Fibroblast of gingiva (primary cell): ENCODE measurements at regions not wholly inside any gene's neighbourhood (a gene's known extent, or its start where the extent isn't known, plus 50 kb on each side); places are given as distances from the start of the nearest gene placed in this dataset.
"Not testable (repeated sequence)": the region's sequence is repeated elsewhere in the genome, so short reads cannot be mapped to it uniquely, and the experiment has no call there.

Source experiments
- DNase-seq: peaks from one replicate; pipeline ENCODE4 v3.0.0-alpha.2; 2011; ENCODE audit warnings: low read depth

- DNase-seq = peak; percentile 26
These were observed 52.8 kb downstream of the FOXD4L6 start for GRCh38 chr9:41075671-41076070.

- peak; percentile 60 for DNase-seq
These were observed 54.0 kb downstream of the FOXD4L6 start for GRCh38 chr9:41074356-41074942.

GRCh38 chr9:41073471-41074243, 54.8 kb downstream of the FOXD4L6 start:
- DNase-seq = peak; percentile 58

- not testable (repeated sequence) for DNase-seq
These were observed 64.2 kb downstream of the FOXD4L6 start for GRCh38 chr9:41064125-41064795.

- peak; percentile 37 for DNase-seq
These were observed 65.2 kb downstream of the FOXD4L6 start for GRCh38 chr9:41063243-41063642.

GRCh38 chr9:41059603-41060002, 68.9 kb downstream of the FOXD4L6 start:
- DNase-seq = not testable (repeated sequence)

- not testable (repeated sequence) for DNase-seq
These were observed 74.7 kb downstream of the FOXD4L6 start for GRCh38 chr9:41053666-41054363.

GRCh38 chr9:41048672-41049071, 79.8 kb downstream of the FOXD4L6 start:
- DNase-seq = not testable (repeated sequence)

- DNase-seq = not testable (repeated sequence)
These were observed 80.7 kb downstream of the FOXD4L6 start for GRCh38 chr9:41047792-41048191.

- DNase-seq = not testable (repeated sequence)
These were observed 83.6 kb downstream of the FOXD4L6 start for GRCh38 chr9:41044930-41045329.

- DNase-seq = not testable (repeated sequence)
These were observed 85.0 kb downstream of the FOXD4L6 start for GRCh38 chr9:41043433-41043832.

- DNase-seq = not testable (repeated sequence)
These were observed 86.4 kb downstream of the FOXD4L6 start for GRCh38 chr9:41042111-41042510.

GRCh38 chr9:41040705-41041342, 87.7 kb downstream of the FOXD4L6 start:
- peak; percentile 33 for DNase-seq

- DNase-seq = peak; percentile 30
These were observed 93.2 kb downstream of the FOXD4L6 start for GRCh38 chr9:41035276-41035675.

GRCh38 chr9:41034699-41035197, 93.7 kb downstream of the FOXD4L6 start:
- peak; percentile 75 for DNase-seq

GRCh38 chr9:41033877-41034276, 94.6 kb downstream of the FOXD4L6 start:
- DNase-seq = not testable (repeated sequence)

GRCh38 chr9:41033360-41033759, 95.1 kb downstream of the FOXD4L6 start:
- DNase-seq = not testable (repeated sequence)

GRCh38 chr9:41026912-41027676, 101.4 kb downstream of the FOXD4L6 start:
- DNase-seq = not testable (repeated sequence)

GRCh38 chr9:41022365-41022764, 106.1 kb downstream of the FOXD4L6 start:
- not testable (repeated sequence) for DNase-seq

- not testable (repeated sequence) for DNase-seq
These were observed 108.5 kb downstream of the FOXD4L6 start for GRCh38 chr9:41019858-41020562.
